ENCODE measurements at regions not wholly inside any gene's neighbourhood (a gene's known extent, or its start where the extent isn't known, plus 50 kb on each side); places are given as distances from the start of the nearest gene placed in this dataset.

DNA sequence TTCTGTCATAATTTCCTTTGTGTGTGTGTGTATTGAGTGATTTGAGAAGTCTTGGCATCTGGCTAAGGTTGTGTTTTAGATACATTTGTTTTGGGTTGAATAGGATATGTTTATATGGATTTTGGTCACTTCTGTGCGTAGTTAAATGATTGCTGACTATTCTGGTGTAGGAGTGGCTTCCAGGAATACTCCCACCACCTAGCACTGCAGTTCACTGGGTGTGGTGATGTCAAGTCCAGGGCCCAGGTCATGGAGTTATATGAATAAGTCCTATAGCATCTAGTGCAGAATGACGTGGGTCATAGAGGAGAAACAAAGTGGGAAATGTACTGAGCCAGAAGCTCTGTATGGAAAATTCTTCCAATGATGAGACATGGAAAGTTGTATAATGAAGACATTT is 465.4 kb upstream of the CCL2 start:
- no peak overlapping the region for H3K4me3 ChIP-seq (ENCODE audit: low read depth, low read length)
- TF ChIP-seq, protein P1, sequence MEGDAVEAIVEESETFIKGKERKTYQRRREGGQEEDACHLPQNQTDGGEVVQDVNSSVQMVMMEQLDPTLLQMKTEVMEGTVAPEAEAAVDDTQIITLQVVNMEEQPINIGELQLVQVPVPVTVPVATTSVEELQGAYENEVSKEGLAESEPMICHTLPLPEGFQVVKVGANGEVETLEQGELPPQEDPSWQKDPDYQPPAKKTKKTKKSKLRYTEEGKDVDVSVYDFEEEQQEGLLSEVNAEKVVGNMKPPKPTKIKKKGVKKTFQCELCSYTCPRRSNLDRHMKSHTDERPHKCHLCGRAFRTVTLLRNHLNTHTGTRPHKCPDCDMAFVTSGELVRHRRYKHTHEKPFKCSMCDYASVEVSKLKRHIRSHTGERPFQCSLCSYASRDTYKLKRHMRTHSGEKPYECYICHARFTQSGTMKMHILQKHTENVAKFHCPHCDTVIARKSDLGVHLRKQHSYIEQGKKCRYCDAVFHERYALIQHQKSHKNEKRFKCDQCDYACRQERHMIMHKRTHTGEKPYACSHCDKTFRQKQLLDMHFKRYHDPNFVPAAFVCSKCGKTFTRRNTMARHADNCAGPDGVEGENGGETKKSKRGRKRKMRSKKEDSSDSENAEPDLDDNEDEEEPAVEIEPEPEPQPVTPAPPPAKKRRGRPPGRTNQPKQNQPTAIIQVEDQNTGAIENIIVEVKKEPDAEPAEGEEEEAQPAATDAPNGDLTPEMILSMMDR (conservative IDR thresholded peaks at IDR 0.05; ENCODE audit: low read depth, low read length), result no peak

DNA sequence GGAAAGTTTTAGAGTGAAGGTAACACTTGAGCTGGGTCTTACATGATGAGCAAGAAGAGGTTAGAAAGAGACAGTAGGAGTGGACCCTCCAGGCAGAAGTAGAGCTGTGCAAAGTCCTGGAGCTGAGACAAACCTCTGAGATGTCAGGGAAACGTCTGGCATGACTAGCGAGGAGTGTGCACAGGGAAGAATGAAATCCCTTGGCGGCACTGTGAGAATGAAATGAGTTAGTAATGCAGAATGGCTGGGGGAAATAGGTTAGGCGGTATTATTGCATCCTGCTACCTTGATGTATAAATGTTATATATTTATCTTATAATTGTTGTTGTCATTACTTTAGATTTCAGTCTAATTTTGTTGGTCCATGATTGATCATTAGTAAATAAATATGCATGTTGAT is 457.9 kb upstream of the CCL2 start:
- TF ChIP-seq, protein P1 (conservative IDR thresholded peaks at IDR 0.05; ENCODE audit: low read depth, low read length), result no peak
- H3K4me3 ChIP-seq (ENCODE audit: low read depth, low read length), result no peak overlapping the region
- DNase-seq (ENCODE audit: low read depth), result no peak

More for the DNA sequence above, 465.4 kb upstream of the CCL2 start:
- DNase-seq (ENCODE audit: low read depth), result no peak

DNA sequence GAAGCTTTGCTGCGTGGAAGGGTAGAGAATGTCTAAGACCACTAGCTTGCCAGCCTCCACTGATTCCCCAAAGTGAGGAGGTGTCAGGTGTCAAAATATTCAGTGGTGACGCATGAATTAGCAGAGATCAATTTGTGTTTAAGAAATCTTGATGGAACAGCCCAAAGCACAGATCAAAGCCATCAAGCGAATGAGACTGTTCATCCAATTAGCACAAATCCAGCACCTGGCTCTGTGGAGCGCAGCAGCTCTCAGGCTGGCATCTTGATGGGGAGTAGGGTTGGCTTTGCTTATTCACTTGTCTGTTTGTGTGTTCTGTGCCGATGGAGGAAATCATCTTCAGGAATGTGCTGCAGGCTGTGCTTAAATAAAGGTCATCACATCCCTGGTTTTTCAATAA is 456.8 kb upstream of the CCL2 start:
- TF ChIP-seq, protein P1 (conservative IDR thresholded peaks at IDR 0.05; ENCODE audit: low read depth, low read length), result no peak
- DNase-seq (ENCODE audit: low read depth), result no peak
- no peak overlapping the region for H3K4me3 ChIP-seq (ENCODE audit: low read depth, low read length)

DNA sequence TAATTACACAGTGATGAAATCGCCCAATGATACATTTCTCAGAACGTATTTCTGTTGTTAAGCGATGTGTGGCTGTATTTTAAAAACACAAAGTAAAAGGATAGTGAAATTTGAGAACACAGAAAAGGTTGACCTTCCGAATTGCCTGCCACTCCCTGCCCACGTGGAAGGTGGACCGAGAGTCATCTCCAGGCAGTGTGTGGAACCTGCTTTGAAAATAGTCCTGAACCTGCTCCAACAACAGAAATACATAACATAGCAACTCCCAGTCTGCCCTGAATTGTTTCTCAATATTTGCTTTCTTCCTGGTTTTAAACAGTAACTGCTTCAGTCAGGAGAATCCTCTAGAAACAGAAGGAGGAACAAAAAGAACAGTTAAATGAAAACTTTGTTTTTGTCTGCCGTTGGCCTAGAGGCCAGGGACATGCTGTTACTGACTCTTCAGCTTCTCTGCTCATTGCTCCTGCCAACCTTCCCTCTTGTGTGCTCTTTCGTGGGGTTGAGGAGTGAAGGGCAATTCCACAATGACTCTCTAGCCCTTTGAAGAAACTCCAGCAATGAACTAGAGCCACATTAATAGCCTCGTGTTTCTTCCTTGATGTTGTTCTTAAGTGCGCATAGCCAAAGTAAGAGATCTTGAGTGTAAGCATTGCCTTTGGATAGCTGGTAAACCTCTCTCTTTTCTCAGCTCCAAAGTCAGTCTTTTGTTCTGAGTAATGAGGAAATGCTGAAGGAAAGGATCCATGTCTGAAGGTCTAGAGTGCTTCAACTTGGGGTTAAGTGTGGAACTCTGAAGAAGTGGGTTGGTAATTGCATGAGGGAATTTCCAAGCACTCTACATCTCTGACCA is 452.5 kb upstream of the CCL2 start:
- DNase-seq (ENCODE audit: low read depth), result no peak
- no peak overlapping the region for H3K4me3 ChIP-seq (ENCODE audit: low read depth, low read length)
- TF ChIP-seq, protein P1 (conservative IDR thresholded peaks at IDR 0.05; ENCODE audit: low read depth, low read length), result no peak

DNA sequence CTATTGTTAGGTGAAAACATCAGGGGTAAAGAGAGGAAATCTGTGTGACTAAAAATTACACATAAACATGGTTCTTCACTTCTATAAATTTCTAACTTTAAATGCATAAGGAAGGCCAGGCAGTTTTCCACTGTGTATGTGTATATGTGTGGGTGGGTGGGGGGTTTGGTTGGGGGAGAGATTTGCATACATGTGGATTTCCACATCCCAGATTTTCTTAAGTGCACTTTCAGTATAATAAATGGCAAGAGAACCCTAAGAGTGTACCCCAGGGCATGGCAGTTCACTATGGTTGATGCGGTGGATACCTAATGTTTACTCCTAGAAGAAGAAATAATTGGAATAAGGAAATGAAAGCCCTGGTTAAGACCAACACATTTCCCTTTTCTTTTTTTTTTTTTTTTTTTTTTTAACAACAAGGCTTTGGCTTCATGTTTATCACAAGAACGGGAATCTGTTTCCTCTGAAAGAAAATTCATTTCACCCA is 451.8 kb upstream of the CCL2 start:
- no peak for DNase-seq (ENCODE audit: low read depth)
- H3K4me3 ChIP-seq (ENCODE audit: low read depth, low read length), result no peak overlapping the region
- TF ChIP-seq, protein P1 (conservative IDR thresholded peaks at IDR 0.05; ENCODE audit: low read depth, low read length), result no peak

DNA sequence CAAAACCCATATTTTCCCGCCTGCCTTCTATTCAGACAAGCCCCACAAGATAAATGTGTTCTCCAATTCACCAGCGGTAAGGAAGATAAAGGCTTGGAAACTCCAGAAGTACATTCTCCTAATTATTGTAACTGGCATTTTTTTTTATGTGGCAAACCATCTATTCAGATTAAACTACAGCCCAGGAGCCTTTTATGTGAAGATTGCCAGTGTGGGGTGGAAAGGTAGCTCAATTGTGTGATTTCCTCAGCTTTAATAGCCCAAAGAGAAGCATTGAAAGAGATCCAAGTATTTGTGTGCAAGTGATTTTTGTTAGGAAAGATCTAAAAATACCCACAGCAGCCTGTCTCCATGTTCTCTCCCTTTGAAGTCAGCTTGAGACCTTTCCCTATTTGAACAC is 451.4 kb upstream of the CCL2 start:
- TF ChIP-seq, protein P1 (conservative IDR thresholded peaks at IDR 0.05; ENCODE audit: low read depth, low read length), result no peak
- DNase-seq (ENCODE audit: low read depth), result no peak
- no peak overlapping the region for H3K4me3 ChIP-seq (ENCODE audit: low read depth, low read length)

DNA sequence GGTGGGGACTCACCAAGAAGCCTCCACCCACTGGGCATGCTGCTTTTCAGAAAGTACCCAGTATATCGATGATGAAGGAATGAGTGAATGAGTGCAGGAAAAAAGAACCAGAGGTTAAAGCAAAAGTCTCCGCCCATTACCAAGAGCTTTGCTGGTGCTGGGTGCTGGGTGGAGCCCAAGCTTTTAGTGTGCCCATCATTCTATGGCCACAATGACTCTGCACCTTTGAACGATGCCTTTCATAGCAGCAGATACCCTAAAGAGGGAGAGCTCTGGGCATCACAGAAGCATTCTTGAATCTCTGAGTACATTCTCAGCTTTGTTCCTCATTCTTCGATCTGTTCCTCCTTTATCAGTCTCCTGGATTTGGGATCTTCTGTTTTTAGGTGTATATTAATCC is 450.7 kb upstream of the CCL2 start:
- TF ChIP-seq, protein P1 (conservative IDR thresholded peaks at IDR 0.05; ENCODE audit: low read depth, low read length), result no peak
- DNase-seq (ENCODE audit: low read depth), result no peak
- H3K4me3 ChIP-seq (ENCODE audit: low read depth, low read length), result no peak overlapping the region
